Brain pericyte (primary cell): ENCODE measurements at regions not wholly inside any gene's neighbourhood (a gene's known extent, or its start where the extent isn't known, plus 50 kb on each side); places are given as distances from the start of the nearest gene placed in this dataset.
"Not testable (repeated sequence)": the region's sequence is repeated elsewhere in the genome, so short reads cannot be mapped to it uniquely, and the experiment has no call there.

ENCODE experiments used
- DNase-seq: peaks from one replicate; pipeline ENCODE4 v3.0.0-alpha.2; 2012; ENCODE audit warnings: low read depth, low spot score

DNA sequence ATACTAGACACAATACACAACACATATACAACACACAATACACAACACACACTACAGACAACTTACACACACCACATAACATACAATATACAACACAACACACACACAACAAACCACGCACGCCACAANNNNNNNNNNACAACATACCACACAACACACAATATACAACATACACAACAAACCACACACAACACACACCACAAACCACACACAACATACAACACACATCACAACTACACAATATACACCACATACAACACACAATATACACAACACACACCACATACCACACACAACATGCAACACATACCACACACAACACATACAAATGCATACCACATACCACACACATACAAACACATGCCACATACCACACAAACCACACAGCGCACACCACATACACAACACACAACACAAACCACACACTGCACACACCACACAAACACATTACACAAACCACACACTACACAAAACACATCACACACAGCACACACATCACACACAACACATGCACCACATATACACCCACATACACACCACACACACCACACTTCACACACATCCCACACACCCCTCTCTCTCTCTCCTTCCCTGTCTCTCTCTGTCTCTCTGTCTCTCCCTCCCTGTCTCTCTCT, 108.3 kb downstream of the ETS2 start:
- no peak for DNase-seq

DNA sequence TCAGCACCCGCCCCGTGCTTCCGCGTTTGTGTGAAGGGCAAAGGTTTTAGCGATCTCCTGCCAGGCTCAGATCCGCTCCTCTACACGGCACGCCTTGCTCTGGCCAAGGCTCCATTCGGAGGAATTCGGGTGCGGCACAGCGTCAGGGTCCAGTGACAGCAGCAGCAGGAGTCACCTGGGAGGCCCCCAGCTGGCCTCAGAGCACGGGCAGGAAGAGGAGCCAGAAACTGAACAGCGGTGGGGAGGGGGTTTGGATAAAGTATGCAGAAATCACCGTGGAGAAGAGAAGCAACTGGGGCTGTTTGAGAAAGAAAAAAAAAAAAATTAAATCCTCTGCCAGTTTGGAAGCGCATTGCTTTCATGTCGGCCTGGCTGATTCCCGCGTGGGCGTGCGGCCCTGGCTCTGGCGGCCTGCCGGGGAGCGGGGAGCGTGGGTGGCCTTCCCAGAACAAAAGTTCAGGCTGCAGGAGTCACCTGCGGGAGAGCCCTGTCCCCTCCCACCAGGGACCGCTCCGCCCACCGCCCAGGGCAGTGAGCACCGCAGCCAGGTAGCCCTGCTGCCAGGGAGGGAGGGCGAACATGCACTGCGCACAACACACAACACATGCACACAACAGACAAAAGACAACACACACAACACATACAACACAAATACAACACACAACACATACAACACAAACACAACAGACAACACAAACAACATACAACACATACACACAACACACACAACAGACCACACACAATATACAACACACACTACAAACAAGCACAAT, 107.6 kb downstream of the ETS2 start:
- DNase-seq: no peak

DNA sequence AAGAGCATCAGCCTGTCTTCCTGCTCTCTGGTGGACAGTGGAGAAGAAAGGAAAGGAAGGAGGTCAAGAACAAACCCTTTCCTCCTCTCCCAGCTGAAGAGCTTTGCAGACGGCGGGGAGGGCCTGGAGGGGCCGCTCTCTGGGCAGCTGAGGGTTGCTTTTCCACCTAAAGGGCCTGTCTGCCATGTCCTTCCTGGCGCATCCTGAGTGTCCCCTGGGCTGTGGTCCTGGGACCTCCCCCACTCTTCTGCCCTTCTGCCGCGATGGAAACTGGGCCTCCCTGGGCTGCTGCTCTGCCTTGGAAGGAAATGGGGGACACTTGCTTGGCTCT, 107.0 kb downstream of the ETS2 start:
- DNase-seq: no peak

DNA sequence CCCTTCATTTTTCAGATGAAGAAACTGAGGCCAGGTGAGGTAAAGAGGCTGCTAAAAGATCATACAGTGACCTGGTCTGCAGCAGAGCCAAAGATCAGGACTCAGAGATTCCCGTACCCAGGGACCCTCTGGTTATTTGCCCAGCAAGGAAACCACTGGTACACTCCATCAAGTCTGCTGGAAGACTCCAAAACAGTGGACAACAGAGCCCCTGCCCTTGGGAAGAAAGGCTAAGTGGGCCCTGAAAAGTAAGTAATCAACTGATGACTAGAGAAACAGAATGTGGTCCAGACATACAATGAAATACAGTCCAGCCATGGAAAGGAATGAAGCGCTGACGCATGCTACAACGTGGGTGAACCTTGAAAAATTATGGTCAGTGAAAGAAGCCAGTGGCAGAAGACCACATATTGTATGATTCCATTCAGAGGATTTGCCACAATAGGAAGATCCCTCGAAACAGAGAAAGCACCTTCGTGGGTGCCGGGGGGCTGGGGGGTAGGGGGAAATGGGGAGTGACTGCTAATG, 106.4 kb downstream of the ETS2 start:
- no peak for DNase-seq

DNA sequence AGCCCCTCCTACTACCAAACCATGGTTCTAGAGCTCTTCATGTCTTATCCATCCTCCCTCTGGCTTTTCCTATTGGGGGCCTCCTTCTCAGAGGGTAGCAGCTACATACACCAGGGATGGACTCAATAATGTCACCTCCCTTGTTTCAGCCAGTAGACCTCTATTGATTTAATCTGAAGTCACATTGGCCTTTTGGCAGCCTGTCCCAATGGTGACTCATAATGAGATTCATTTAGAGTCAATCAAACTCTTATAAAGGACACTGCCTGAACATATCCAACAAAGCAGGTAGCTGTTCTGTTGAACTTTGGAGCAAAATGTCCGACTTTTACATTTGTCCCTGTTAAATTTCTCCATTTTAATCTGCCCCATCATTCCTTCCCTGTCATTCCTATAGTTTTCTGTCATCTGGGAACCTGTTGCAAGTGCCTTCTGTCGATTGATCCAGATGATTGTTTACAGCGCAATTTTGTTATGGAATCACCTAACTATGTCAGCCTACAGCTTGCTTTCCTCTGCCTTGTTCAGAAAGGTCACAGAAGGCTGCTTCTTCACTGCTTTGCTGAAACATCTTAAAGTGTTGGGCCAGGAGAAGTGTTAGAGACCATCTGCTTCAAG, 105.9 kb downstream of the ETS2 start:
- no peak for DNase-seq

DNA sequence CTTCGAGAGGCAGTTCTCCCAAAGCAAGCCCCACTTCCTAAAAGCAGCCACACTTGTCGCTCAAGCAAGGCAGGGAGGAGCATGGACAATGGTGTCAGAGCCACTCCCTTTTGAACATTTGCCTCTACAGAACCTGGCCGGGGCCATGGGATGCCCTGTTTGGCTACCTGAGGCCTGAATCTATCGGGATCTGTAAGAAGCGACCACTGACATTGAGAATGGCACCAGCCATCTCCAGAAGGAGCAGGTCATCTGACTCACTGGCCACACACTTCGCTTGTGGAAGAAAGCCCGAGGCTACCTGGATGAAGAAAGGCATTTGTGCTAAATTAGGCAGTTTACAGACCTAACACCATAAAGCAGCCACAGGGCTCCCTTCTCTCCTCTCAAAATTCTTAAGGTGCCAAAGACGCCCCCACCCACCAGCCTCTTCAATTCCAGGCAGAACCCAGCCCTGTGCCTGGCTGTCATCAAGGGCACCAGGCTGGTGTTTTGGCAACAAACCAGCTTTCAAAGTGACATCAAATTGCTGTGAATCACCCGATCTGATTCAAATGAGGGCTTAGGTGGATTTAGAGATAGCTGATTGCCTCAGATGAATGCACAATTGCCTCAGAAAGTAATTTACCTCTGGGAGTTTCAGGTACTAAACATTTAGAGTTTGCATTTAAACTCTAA, 104.8 kb downstream of the ETS2 start:
- DNase-seq: no peak

DNA sequence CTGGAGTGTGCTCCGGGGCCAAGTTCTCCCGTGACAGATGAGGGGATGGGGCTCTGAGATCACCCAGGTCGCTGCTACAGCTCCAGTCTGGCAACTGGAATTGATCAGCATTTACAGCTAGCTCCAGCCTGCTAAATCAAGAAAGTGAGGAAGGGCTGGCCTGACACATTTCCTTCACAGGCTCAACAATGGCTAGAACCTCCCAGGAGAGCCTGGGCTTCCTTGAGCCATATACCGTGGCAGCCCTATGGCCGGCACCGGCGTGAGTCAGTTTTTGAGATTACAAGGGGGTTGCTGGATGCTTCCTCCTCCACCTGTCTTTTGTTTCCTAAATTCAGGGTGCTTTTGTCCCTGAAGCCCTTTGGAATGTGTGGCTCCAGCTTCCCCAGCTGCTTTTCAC, 104.2 kb downstream of the ETS2 start:
- no peak for DNase-seq

DNA sequence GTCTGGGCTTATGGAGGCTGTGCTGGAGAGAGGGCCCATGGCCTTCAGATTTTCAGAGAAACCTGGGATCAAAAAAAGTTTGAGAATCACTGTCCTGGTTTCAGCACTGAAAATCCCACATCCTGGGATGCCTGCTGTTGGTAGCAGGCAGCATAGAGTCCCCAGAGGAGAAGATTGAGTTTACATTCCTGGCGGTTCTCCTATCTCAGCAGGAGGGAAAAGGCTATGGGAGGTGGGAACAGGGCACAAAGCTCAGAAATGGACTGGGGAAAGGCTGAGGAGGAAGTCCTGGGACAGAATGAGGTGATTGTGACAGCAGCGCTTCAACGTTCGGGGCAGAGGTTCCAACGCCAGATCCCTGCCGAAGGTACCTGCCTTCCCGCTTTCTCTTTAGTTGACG, 103.4 kb downstream of the ETS2 start:
- DNase-seq: no peak

DNA sequence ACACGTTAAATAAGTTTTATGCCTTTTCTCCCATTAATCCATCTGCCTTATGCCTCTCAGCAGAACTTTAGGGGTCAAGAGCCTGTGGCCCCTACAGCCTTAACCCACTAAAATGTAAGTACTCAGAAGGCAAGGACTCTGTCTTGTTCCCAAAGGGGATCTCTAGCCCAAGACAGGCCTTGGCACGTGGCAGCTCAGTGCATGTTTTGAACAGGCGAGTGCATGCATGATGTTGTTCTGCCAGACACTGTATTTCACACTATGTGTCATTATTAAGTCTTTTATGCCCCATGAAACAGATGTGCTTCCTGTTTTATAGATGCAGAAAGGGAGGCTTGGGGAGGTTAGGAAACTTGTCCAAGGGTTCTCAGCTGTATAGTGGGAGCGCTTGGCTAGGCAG, 102.8 kb downstream of the ETS2 start:
- DNase-seq: no peak

DNA sequence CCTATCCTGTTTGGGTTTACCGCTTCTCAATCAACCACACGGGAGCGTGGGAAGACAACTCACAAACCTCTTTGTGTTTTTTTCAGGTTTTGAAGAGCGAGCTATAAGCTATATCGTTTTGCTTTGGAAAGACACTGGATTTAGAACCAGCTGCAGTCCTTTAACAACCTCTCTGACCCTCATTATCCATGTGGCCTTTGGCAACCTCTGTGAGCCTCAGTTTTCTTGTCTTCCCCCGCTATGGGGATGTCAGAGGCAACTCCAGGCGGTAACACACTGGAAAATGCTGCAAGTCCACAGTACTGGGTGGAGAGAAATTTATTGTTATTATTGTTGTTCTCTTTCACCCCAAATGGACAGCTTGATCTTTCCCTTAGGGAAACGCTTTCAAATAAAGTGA, 100.0 kb downstream of the ETS2 start:
- no peak for DNase-seq

DNA sequence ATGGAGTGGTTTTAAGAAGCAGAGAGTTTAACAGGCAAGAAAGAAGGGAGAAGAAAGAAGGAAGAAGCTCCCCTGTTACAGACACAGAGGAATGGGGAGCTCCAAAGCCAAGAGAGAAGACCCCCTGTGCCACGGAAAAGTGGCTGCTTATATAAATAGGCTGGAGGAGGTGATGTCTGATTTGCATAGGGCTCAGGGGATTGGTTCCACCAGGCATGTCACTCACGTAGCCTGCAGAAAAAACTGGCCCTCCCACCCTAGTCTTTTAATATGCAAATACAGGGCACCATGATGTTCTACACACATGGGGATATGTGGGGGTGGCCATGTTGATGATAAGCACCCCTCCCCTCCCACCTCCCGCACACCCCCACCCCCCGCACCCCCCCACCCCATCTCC, 99.6 kb downstream of the ETS2 start:
- DNase-seq: no peak

DNA sequence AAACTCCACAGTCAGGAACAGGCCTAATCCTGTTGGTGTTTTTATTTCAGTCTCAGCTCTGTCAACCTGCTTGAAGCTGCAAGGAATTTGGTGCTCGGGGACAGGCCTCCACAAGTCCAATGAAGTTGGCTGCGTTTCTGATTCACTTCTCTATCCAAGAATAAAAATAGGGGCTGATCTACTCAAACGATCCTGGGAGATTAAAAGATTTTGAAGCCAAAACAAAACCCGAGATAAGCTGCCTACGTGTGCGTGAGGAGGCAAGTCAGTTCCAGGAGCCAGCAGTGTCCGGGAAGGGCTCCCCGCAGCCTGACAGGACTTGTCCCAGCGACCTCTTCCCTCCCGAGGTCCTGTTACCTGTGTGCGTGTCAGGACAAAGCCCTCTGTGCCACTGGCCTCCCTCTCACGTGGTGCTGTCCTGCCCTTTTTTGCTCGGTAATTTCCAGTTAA, 98.0 kb downstream of the ETS2 start:
- no peak for DNase-seq

DNA sequence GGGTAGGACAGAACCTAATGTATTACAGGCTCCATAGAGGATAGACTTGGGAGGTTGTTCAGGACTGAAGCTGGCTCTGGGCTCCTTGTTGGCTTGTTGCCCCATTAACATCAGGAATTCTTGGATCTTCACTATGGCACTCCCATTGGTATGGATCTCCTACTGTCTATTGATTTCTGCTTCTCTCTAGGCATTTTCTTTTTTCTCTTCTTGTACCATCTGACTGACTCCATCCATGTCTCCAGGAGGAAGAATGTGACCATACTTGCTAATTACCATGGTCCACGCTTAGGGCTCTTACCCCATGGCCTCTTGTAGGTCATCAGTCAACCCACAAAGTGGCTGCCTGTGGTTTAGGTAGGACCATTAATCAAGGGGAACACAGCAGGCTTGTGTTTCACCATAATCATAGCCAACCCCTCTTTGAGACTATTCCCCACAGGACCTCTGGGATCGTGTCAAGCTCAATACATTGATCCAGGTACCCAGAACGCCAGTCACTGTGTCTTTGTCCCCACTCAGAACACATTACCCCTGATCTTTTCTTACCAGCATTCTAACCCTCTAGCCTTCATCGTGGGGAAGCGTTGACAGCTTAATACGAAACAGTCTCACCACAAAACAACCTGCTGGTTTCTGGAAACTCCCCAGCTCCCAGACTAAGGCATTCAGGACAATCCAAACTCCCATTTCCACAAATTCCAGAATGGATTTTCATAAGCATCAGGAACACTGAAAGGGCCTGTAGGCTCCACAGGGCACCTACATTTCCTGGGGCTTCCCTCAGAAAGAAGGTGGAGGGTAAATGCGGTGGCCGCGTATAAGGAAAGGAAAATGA, 97.1 kb downstream of the ETS2 start:
- no peak for DNase-seq

DNA sequence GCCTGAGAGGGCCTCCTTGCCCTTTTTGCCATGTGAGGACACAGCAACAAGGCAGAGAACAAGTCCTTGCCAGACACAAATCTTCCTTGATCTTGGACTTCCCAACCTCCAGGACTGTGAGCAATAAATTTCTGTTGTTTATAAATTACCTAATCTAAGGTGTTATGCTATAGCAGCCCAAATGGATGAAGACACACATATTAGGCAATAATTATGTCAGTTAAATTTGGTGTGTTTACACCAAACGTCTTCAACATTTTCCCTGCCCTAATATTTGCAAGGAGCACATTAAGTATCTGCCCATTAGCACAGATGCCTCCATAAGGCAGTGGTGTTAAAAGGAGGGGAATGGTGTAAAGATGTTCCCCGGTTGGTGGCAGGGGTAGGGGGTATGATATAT, 94.8 kb downstream of the ETS2 start:
- DNase-seq: no peak

DNA sequence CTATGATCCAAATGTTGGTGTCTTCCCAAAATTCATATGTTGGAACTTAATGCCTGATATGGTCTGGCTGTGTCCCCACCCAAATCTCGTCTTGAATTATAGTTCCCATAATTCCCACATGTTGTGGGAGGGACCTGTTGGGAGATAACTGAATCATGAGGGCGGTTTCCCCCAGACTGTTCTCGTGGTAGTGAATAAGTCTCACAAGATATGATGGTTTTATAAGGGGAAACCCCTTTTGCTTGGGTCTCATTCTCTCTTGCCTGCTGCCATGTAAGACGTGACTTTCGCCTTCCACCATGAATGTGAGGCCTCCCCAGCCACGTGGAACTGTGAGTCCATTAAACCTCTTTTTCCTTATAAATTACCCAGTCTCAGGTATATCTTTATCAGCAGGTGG, 94.3 kb downstream of the ETS2 start:
- DNase-seq: not testable (repeated sequence)

DNA sequence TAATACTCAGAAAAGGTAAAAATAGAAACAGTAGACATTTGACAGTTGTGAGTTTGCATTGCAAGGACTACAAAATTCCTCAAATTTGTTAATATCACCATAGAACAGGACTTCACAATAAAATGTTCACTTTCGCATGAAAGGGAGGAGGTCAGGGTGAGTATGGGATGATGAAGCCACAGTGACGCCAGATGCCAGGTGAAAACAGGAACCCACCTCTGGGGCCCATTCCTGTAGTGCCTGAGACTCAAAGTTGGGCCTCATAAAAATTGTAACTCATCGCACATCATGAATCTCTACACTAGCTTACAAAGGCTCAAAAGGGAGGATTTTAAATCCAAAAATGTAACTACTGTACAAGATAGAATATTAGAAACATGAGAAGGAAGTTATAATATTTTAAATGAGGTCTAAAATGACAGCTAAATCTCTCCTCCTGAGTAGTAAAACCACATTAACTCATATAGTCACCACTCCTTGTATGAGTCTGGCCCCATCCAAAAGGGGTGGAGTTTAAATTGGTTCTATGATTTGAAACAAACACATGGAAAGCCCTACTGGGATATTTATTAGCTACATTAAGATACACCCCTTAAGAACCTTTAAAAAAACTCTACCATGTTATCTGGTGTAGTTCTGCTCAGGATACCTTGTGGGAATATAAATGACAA, 93.7 kb downstream of the ETS2 start:
- DNase-seq: no peak

DNA sequence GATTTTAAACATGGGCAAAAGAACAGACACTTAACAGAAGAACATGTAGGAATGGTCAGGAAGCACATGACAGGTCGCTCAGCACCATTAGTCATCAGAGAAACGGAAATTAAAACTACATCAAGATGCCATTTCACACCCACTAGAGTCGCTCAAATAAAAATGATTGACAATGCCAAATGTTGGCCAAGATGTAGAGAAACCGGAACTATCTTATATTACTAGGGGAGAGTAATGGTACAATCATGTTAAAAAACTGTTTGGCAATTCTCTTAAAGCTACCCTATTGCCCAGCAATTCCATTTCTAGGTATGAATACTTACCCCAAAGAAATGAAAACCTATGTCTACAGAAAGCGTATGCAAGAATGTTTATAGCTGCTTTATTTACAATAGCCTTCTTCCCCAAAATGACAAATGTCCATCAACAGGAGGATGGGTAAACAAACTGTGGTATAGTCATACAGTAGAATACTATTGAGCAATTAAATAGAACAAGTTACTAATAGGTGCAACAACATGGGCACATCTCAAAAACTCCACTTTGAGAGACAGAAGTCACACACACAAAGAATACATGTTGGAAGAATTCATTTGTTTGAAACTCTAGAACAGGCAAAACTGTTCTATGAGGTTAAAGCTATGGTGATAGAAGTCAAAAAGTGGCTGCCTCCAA, 92.8 kb downstream of the ETS2 start:
- DNase-seq: no peak

DNA sequence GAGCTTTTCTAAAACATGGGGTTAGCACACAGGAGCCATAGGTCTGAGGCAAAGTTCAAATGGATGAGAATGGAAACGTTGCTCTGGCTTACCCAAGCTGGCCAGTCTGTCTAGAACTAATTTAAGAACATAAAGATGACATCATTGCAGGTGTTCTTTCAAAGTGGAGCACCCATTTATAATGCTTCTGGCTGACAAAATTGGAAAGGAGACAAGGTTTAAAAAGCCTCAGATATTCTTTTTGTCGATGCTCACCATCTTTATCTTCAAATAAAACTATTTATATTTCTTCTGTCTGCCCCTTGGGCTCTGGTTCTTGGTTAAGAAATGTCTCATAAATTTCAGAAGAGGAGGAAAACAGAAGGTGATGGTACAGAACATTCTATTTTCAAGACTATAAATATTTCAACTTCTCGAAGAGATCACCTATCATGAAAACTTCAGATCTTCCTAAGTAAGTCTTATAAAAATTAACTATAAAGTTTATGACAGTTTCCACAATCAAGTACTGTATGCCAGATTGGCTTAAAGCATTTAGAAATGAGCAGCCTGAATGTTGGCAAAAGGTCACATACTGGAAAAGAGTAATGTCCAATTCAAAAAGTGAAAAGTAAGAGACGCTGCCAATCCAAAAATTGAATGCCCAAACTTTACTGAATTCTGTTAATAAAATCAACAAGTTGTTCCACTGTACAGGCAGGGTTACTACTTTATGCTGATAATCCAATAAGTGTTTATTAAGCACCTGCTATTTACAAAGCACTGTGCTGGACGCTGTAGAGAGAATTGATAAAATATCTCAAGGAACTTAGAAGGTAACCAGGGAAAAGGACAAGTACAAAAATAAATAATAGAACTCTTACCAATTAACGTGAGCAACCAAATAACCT, 92.0 kb downstream of the ETS2 start:
- DNase-seq: no peak

DNA sequence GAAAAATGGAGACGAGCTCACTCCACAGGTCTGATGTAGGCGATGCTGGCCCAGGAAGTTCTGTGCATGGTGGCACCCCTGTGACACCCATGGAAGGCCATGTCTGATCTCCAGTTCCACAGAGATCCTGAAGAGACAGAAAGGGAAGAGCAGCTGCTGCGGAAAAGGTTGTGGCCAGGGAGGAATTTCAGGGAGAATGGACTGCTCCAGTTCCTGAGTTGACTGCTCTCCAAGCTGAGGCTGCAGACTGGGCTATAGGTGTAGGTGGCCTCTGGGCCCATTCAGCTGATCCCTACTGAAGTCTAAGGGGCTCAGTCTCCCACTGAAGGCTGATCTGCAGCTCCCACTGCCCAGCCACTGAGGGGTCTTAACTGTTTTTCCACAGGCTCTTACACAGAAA, 89.2 kb downstream of the ETS2 start:
- DNase-seq: no peak
